Mesendoderm (in vitro differentiated cells): ENCODE measurements at regions not wholly inside any gene's neighbourhood (a gene's known extent, or its start where the extent isn't known, plus 50 kb on each side); places are given as distances from the start of the nearest gene placed in this dataset.

ENCODE experiments used
- DNase-seq: peaks from one replicate; pipeline ENCODE4 v3.0.0; 2013
- H2AK5ac ChIP-seq: 2 replicates; pipeline ENCODE4 v1.6.1; 2013; ENCODE audit warnings: low read length, inconsistent platforms
- H2BK120ac ChIP-seq: 2 replicates; pipeline ENCODE4 v1.6.1; 2013; ENCODE audit warnings: low read depth, mild to moderate bottlenecking, low read length, moderate library complexity, mixed read lengths
- H2BK15ac ChIP-seq: replicated peaks from 2 replicates; pipeline ENCODE4 v1.6.1; 2013; ENCODE audit warnings: low read depth, mild to moderate bottlenecking, moderate library complexity
- H2BK5ac ChIP-seq: 2 replicates; pipeline ENCODE4 v1.6.1; 2013; ENCODE audit warnings: low read length, inconsistent platforms
- H3K18ac ChIP-seq: 2 replicates; pipeline ENCODE4 v1.6.1; 2013; ENCODE audit warnings: mild to moderate bottlenecking, low read length, mixed read lengths
- H3K23ac ChIP-seq: one replicate; pipeline ENCODE4 v1.6.1; 2013; ENCODE audit warnings: low read length
- H3K27ac ChIP-seq: 2 replicates; pipeline ENCODE4 v1.5.1; 2013; ENCODE audit warnings: low read depth, mild to moderate bottlenecking, inconsistent platforms, low read length, moderate library complexity
- H3K27me3 ChIP-seq: 2 replicates; pipeline ENCODE4 v1.6.1; 2013; ENCODE audit warnings: low read length, control low read depth, mild to moderate bottlenecking, inconsistent platforms; ENCODE audit not compliant: insufficient read depth, poor library complexity
- H3K36me3 ChIP-seq: 2 replicates; pipeline ENCODE4 v1.6.1; 2013; ENCODE audit warnings: low read length, inconsistent platforms; ENCODE audit not compliant: control insufficient read depth, insufficient read depth
- H3K4ac ChIP-seq: one replicate; pipeline ENCODE4 v1.6.1; 2013; ENCODE audit warnings: low read depth, mild to moderate bottlenecking, low read length, moderate library complexity
- H3K4me1 ChIP-seq: 2 replicates; pipeline ENCODE4 v1.6.1; 2013; ENCODE audit warnings: low read depth, low read length, inconsistent platforms; ENCODE audit not compliant: control insufficient read depth
- H3K4me2 ChIP-seq: 2 replicates; pipeline ENCODE4 v1.6.1; 2013; ENCODE audit warnings: low read length
- H3K4me3 ChIP-seq: 2 replicates; pipeline ENCODE4 v1.5.1; 2013; ENCODE audit warnings: mild to moderate bottlenecking, low read length
- H3K56ac ChIP-seq: one replicate; pipeline ENCODE4 v1.6.1; 2013; ENCODE audit warnings: low read length
- H3K79me1 ChIP-seq: 2 replicates; pipeline ENCODE4 v1.6.1; 2013; ENCODE audit warnings: low read length, inconsistent platforms
- H3K79me2 ChIP-seq: 2 replicates; pipeline ENCODE4 v1.6.1; 2013; ENCODE audit warnings: mild to moderate bottlenecking, low read length; ENCODE audit not compliant: control insufficient read depth, insufficient read depth
- H3K9ac ChIP-seq: 2 replicates; pipeline ENCODE4 v1.6.1; 2013; ENCODE audit warnings: low read length, inconsistent platforms
- H4K5ac ChIP-seq: one replicate; pipeline ENCODE4 v1.6.1; 2013; ENCODE audit warnings: low read length
- H4K8ac ChIP-seq: one replicate; pipeline ENCODE4 v1.6.1; 2013; ENCODE audit warnings: low read depth, mild to moderate bottlenecking, control low read depth, low read length, moderate library complexity
- WGBS: extraction: QIAGEN DNeasy Blood & Tissue Kit; methylation state at CpG from one replicate; pipeline ENCODE4 v1.1.7; 2013; ENCODE audit warnings: low lambda C conversion rate, missing lambda C conversion rate; ENCODE audit not compliant: insufficient coverage; ENCODE audit errors: extremely low coverage; 5-methylcytosine and 5-hydroxymethylcytosine counted together

- no peaks in the 10 kb centered on the region for H3K36me3 ChIP-seq
- DNase-seq: no peak
- H3K23ac ChIP-seq: no peak overlapping the region
Measured at GRCh38 chr1:29461115-29461739, 224.9 kb downstream of the PTPRU start.

GRCh38 chr1:29460694-29461093, 224.4 kb downstream of the PTPRU start:
- Histone ChIP-seq H2BK15ac (no peak overlapping the region), H3K4me1 (no peaks in the 10 kb centered on the region), H3K79me1 (no peaks in the 10 kb centered on the region), H3K27ac (no peak overlapping the region), H2AK5ac (no peak overlapping the region), H3K4me2 (no peak overlapping the region), H3K9ac (no peak overlapping the region), H3K27me3 (no peaks in the 10 kb centered on the region), H3K79me2 (no peaks in the 10 kb centered on the region), H4K8ac (no peak overlapping the region), H3K18ac (no peak overlapping the region), H2BK120ac (no peak overlapping the region), H3K56ac (no peak overlapping the region), H3K4me3 (no peak overlapping the region), H3K36me3 (no peaks in the 10 kb centered on the region), H2BK5ac (no peak overlapping the region), H3K4ac (no peak overlapping the region), H4K5ac (no peak overlapping the region), H3K23ac (no peak overlapping the region)
- no peak for DNase-seq

More at GRCh38 chr1:29461115-29461739, 224.9 kb downstream of the PTPRU start:
- H4K8ac ChIP-seq: no peak overlapping the region
- no peak overlapping the region for H3K56ac ChIP-seq
- H2BK120ac ChIP-seq: no peak overlapping the region
- no CpG with 5 or more reads among the region's 7 CpGs for WGBS
- H3K9ac ChIP-seq: no peak overlapping the region
- H3K18ac ChIP-seq: no peak overlapping the region
- H3K79me1 ChIP-seq: no peaks in the 10 kb centered on the region
- H2BK5ac ChIP-seq: no peak overlapping the region
- H2BK15ac ChIP-seq: no peak overlapping the region
- H2AK5ac ChIP-seq: no peak overlapping the region
- H3K27ac ChIP-seq: no peak overlapping the region
- no peaks in the 10 kb centered on the region for H3K27me3 ChIP-seq
- no peaks in the 10 kb centered on the region for H3K4me1 ChIP-seq
- no peaks in the 10 kb centered on the region for H3K79me2 ChIP-seq
- H4K5ac ChIP-seq: no peak overlapping the region
- no peak overlapping the region for H3K4ac ChIP-seq
- no peak overlapping the region for H3K4me2 ChIP-seq
- no peak overlapping the region for H3K4me3 ChIP-seq

DNA sequence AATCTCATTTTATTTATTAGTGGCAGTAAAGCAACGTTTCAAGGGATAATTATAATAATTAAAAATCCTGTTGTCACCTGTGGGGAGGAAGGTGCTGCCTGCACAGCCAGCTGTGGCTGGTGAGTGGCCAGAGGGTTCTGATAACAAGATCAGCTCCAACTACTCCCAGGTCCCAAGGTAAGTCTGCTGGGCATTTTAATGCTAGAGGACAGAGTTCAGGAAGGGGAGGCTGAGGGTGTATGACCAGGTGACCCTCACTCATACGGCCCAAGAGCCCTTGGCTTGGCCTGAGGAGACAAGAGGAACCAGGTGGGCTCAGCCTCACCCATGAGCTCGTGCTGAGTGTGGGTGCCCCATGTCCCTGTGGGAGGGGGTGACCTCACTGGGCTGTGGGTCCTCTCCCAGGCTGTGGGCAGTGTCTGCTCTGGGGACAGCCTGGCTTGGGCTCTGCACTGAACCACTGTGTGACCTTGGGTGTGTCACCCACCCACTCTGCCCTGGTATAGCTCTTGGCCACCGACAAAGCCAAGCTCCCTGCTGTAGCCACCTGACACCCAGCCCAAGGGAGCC, 223.8 kb downstream of the PTPRU start:
- WGBS: no CpG with 5 or more reads among the region's 4 CpGs
- Histone ChIP-seq H3K23ac (no peak overlapping the region), H3K4ac (no peak overlapping the region), H3K4me3 (no peak overlapping the region), H3K4me1 (no peaks in the 10 kb centered on the region), H3K9ac (no peak overlapping the region), H3K27me3 (no peaks in the 10 kb centered on the region), H2AK5ac (no peak overlapping the region), H3K18ac (no peak overlapping the region), H2BK5ac (no peak overlapping the region), H3K27ac (no peak overlapping the region), H2BK120ac (no peak overlapping the region), H3K4me2 (no peak overlapping the region), H4K8ac (no peak overlapping the region), H4K5ac (no peak overlapping the region), H3K79me1 (no peaks in the 10 kb centered on the region), H3K36me3 (no peaks in the 10 kb centered on the region), H2BK15ac (no peak overlapping the region), H3K56ac (no peak overlapping the region), H3K79me2 (no peaks in the 10 kb centered on the region)
- no peak for DNase-seq

DNA sequence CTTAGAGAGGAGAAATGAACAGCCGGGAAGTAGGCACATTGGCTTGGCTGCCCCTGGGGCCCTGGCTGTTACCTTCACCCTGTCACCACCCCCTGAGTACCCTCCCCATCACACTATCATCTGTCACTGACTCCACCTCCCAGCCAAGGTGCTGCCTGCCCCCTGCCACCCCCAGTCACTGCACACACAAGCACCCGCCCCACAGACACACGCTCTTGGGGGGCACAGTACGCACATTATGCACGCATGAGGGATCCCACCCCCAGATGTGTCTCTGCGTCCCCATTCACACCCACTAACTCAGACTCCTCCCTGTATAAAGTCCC, 223.3 kb downstream of the PTPRU start:
- WGBS: no CpG with 5 or more reads among the region's 6 CpGs
- no peak overlapping the region for H2BK120ac ChIP-seq
- H3K4me3 ChIP-seq: no peak overlapping the region
- no peak overlapping the region for H3K4me2 ChIP-seq
- DNase-seq: no peak
- H3K27ac ChIP-seq: no peak overlapping the region
- no peaks in the 10 kb centered on the region for H3K27me3 ChIP-seq
- no peak overlapping the region for H2AK5ac ChIP-seq
- no peak overlapping the region for H3K23ac ChIP-seq
- H3K18ac ChIP-seq: no peak overlapping the region
- H3K36me3 ChIP-seq: no peaks in the 10 kb centered on the region
- no peak overlapping the region for H3K4ac ChIP-seq
- no peak overlapping the region for H2BK5ac ChIP-seq
- no peaks in the 10 kb centered on the region for H3K79me2 ChIP-seq
- no peaks in the 10 kb centered on the region for H3K4me1 ChIP-seq
- no peaks in the 10 kb centered on the region for H3K79me1 ChIP-seq
- H3K56ac ChIP-seq: no peak overlapping the region
- no peak overlapping the region for H4K8ac ChIP-seq
- H4K5ac ChIP-seq: no peak overlapping the region
- H3K9ac ChIP-seq: no peak overlapping the region
- H2BK15ac ChIP-seq: no peak overlapping the region

- Histone ChIP-seq H3K18ac (no peak overlapping the region), H3K9ac (no peak overlapping the region), H2BK15ac (no peak overlapping the region), H3K4me1 (no peaks in the 10 kb centered on the region), H2AK5ac (no peak overlapping the region), H3K56ac (no peak overlapping the region), H3K79me1 (no peaks in the 10 kb centered on the region), H3K27ac (no peak overlapping the region), H2BK5ac (no peak overlapping the region), H3K4ac (no peak overlapping the region), H2BK120ac (no peak overlapping the region), H4K8ac (no peak overlapping the region), H3K23ac (no peak overlapping the region), H3K79me2 (no peaks in the 10 kb centered on the region), H3K36me3 (no peaks in the 10 kb centered on the region), H3K4me2 (no peak overlapping the region), H3K27me3 (no peaks in the 10 kb centered on the region), H4K5ac (no peak overlapping the region), H3K4me3 (no peak overlapping the region)
- DNase-seq: no peak
- WGBS: no CpG with 5 or more reads among the region's 8 CpGs
Measured at GRCh38 chr1:29458737-29459619, 222.7 kb downstream of the PTPRU start.
